Rectal smooth muscle tissue (tissue), 1 donor: ENCODE measurements at regions not wholly inside any gene's neighbourhood (a gene's known extent, or its start where the extent isn't known, plus 50 kb on each side); places are given as distances from the start of the nearest gene placed in this dataset.
"Not testable (repeated sequence)": the region's sequence is repeated elsewhere in the genome, so short reads cannot be mapped to it uniquely, and the experiment has no call there.

Experiments
- H3K27ac ChIP-seq: one replicate; pipeline ENCODE4 v1.7.0; 2013; ENCODE audit warnings: low read depth, low read length, inconsistent platforms
- H3K27me3 ChIP-seq: one replicate; pipeline ENCODE4 v1.7.0; 2013; ENCODE audit warnings: low read length; ENCODE audit not compliant: control insufficient read depth, insufficient read depth
- H3K36me3 ChIP-seq: one replicate; pipeline ENCODE4 v1.7.0; 2013; ENCODE audit warnings: low read length; ENCODE audit not compliant: control insufficient read depth, insufficient read depth
- H3K4me1 ChIP-seq: one replicate; pipeline ENCODE4 v1.7.0; 2013; ENCODE audit warnings: low read length; ENCODE audit not compliant: control insufficient read depth, insufficient read depth
- H3K4me3 ChIP-seq: one replicate; pipeline ENCODE4 v1.7.0; 2013; ENCODE audit warnings: low read length
- H3K9ac ChIP-seq: one replicate; pipeline ENCODE4 v1.7.0; 2013; ENCODE audit warnings: low read length

DNA sequence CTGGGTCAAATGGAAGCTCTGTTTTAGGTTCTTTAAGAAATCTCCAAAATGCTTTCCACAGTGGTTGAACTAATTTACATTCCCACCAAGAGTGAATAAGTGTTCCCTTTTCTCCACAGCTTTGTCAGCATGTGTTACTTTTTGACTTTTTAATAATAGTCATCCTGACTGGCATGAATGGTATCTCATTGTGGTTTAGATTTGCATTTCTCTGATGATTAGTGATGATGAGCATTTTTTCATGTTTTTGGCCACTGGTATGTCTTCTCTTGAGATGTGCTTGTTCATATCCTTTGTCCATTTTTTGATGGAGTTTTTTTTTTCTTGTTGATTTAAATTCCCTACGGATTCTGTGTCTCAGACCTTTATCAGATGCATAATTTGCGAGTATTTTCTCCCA, 745.0 kb upstream of the BCHE start:
- H3K4me1 ChIP-seq, result no peaks in the 10 kb centered on the region
- H3K9ac ChIP-seq, result no peak overlapping the region
- no peak overlapping the region for H3K27ac ChIP-seq
- no peaks in the 10 kb centered on the region for H3K36me3 ChIP-seq
- no peak overlapping the region for H3K4me3 ChIP-seq
- no peaks in the 10 kb centered on the region for H3K27me3 ChIP-seq

- Histone ChIP-seq H3K36me3 (no peaks in the 10 kb centered on the region), H3K27me3 (no peaks in the 10 kb centered on the region), H3K27ac (no peak overlapping the region), H3K4me1 (no peaks in the 10 kb centered on the region), H3K4me3 (no peak overlapping the region), H3K9ac (no peak overlapping the region)
Observed at GRCh38 chr3:166580561-166580960, 743.3 kb upstream of the BCHE start.

DNA sequence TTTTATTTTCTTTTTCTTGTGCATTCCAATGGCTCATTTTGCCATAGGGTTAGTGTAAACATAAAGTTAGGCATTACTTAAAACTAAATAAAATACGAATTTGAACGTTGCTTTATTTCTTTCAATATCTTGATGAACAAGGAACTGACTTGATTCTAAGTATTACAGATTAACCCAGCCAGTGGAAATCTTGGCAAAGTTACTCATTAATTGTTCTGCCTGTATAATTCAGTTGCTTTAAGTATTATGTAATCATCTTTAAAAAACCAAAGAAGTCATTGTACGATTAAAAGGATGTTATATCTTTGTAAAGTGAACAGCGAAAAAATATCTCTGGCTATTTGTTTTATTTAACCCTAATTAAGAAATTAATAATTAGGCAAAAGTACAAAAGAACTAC, 737.9 kb upstream of the BCHE start:
- no peak overlapping the region for H3K27ac ChIP-seq
- no peaks in the 10 kb centered on the region for H3K36me3 ChIP-seq
- no peaks in the 10 kb centered on the region for H3K27me3 ChIP-seq
- H3K4me3 ChIP-seq, result no peak overlapping the region
- no peaks in the 10 kb centered on the region for H3K4me1 ChIP-seq
- H3K9ac ChIP-seq, result no peak overlapping the region

DNA sequence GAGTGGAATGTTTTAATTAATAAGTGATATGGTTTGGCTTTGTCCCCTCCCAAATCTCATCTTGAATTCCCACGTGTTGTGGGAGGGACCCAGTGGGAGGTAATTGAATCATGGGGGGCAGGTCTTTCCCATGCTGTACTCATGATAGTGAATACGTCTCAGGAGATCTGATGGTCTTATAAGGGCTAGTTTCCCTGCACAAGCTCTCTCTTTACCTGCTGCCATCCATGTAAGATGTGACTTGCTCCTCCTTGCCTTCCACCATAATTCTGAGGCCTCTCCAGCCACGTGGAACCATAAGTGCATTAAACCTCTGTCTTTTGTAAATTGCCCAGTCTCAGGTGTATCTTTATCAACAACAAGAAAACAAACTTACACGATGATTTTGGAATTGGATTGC, 734.5 kb upstream of the BCHE start:
- H3K9ac ChIP-seq, H3K4me1 ChIP-seq, H3K27me3 ChIP-seq, H3K27ac ChIP-seq, H3K36me3 ChIP-seq, H3K4me3 ChIP-seq: not testable (repeated sequence)

DNA sequence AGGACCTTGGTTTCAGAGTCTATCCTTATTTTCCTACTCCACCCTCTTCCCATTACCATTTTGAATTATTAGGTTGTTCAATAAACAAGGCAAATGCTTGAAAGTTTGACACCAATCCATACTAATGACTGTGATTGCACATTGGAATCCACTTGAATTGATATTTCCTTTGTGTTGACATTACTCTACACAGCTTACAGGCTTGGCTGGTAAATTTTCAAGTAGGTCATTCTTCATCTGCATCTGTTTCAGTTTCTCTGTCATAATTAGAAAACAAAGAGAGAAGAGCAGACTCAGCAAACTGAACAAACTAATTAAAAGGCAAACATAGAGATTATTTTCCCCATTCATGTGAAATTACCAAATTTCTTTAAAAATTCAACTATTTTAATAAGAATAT, 732.9 kb upstream of the BCHE start:
- H3K4me3 ChIP-seq, result no peak overlapping the region
- H3K27ac ChIP-seq, result no peak overlapping the region
- H3K36me3 ChIP-seq, result no peaks in the 10 kb centered on the region
- no peaks in the 10 kb centered on the region for H3K27me3 ChIP-seq
- H3K4me1 ChIP-seq, result no peaks in the 10 kb centered on the region
- no peak overlapping the region for H3K9ac ChIP-seq

GRCh38 chr3:166569589-166569988, 732.4 kb upstream of the BCHE start:
- no peaks in the 10 kb centered on the region for H3K4me1 ChIP-seq

GRCh38 chr3:166560253-166560652, 723.0 kb upstream of the BCHE start:
- H3K27me3 ChIP-seq, result no peaks in the 10 kb centered on the region
- H3K4me1 ChIP-seq, result no peaks in the 10 kb centered on the region
- no peaks in the 10 kb centered on the region for H3K36me3 ChIP-seq
- H3K4me3 ChIP-seq, result no peak overlapping the region
- no peak overlapping the region for H3K9ac ChIP-seq
- no peak overlapping the region for H3K27ac ChIP-seq

More at GRCh38 chr3:166569589-166569988, 732.4 kb upstream of the BCHE start:
- H3K27me3 ChIP-seq, result no peaks in the 10 kb centered on the region
- H3K4me3 ChIP-seq, result no peak overlapping the region
- no peak overlapping the region for H3K9ac ChIP-seq
- no peaks in the 10 kb centered on the region for H3K36me3 ChIP-seq
- H3K27ac ChIP-seq, result no peak overlapping the region

- H3K9ac ChIP-seq, result no peak overlapping the region
- H3K27me3 ChIP-seq, result no peaks in the 10 kb centered on the region
- no peaks in the 10 kb centered on the region for H3K36me3 ChIP-seq
- H3K4me1 ChIP-seq, result no peaks in the 10 kb centered on the region
- H3K4me3 ChIP-seq, result no peak overlapping the region
- H3K27ac ChIP-seq, result no peak overlapping the region
Observed at GRCh38 chr3:166556955-166557354, 719.7 kb upstream of the BCHE start.

- H3K4me3 ChIP-seq, result no peak overlapping the region
Observed at GRCh38 chr3:166554023-166554422, 716.8 kb upstream of the BCHE start.

DNA sequence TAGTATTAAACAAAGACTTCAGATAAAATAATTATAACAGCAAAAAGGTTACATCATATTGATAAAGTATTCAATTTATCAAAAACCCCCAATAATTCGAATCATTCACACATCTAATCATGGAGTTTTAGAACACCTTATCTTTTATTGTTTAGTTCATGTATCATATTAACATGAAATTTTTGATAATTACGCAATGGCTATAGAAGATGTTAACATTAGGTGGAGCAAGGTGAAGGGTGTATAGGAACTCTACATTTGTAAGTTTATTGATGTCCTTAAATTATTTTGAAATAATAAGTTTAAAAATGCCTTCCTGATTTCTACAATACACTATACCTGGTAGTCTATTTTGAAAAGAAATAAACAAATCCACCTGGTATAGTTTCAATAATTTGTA, 696.5 kb upstream of the BCHE start:
- no peaks in the 10 kb centered on the region for H3K4me1 ChIP-seq
- no peak overlapping the region for H3K4me3 ChIP-seq
- no peak overlapping the region for H3K9ac ChIP-seq
- no peaks in the 10 kb centered on the region for H3K36me3 ChIP-seq
- H3K27ac ChIP-seq, result no peak overlapping the region
- H3K27me3 ChIP-seq, result no peaks in the 10 kb centered on the region

More at GRCh38 chr3:166554023-166554422, 716.8 kb upstream of the BCHE start:
- H3K27ac ChIP-seq, result peak overlapping the region; percentile 61
- no peaks in the 10 kb centered on the region for H3K36me3 ChIP-seq
- H3K4me1 ChIP-seq, result no peaks in the 10 kb centered on the region
- H3K9ac ChIP-seq, result no peak overlapping the region
- no peaks in the 10 kb centered on the region for H3K27me3 ChIP-seq

GRCh38 chr3:166531730-166532129, 694.5 kb upstream of the BCHE start:
- H3K4me3 ChIP-seq, result no peak overlapping the region
- peaks cover 3% of the 10 kb centered on the region for H3K4me1 ChIP-seq
- H3K27ac ChIP-seq, result no peak overlapping the region
- H3K9ac ChIP-seq, result no peak overlapping the region
- no peaks in the 10 kb centered on the region for H3K27me3 ChIP-seq
- H3K36me3 ChIP-seq, result no peaks in the 10 kb centered on the region

DNA sequence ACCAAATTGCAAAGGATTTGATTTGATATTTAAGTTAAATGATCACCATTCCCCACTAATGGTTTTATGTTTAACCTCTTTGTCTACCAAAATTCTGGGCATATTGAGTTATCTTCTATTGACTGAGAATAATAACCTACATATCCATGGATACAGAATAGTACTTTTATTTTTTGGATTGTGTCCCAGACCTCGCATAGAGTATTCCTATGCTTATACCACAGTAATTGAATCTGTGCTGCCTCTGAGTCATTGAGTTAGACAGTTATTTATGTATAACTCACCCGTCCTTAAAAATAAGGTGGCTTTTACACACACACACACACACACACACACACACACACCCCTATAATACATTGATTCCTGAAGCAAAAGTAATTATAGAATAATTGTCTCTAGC, 690.1 kb upstream of the BCHE start:
- Histone ChIP-seq H3K4me3 (no peak overlapping the region), H3K9ac (no peak overlapping the region), H3K27me3 (no peaks in the 10 kb centered on the region), H3K27ac (no peak overlapping the region), H3K4me1 (peaks cover 3% of the 10 kb centered on the region), H3K36me3 (no peaks in the 10 kb centered on the region)

- Histone ChIP-seq H3K27me3 (no peaks in the 10 kb centered on the region), H3K27ac (no peak overlapping the region)
Observed at GRCh38 chr3:166526881-166527280, 689.7 kb upstream of the BCHE start.

More at GRCh38 chr3:166526881-166527280, 689.7 kb upstream of the BCHE start:
- Histone ChIP-seq H3K9ac (no peak overlapping the region), H3K4me1 (peaks cover 3% of the 10 kb centered on the region), H3K4me3 (no peak overlapping the region), H3K36me3 (no peaks in the 10 kb centered on the region)
